ENCODE measurements at regions not wholly inside any gene's neighbourhood (a gene's known extent, or its start where the extent isn't known, plus 50 kb on each side); places are given as distances from the start of the nearest gene placed in this dataset.
A peak's percentile ranks its signal among the peaks of the same experiment; 100 is the strongest.
"Not testable (repeated sequence)": the region's sequence is repeated elsewhere in the genome, so short reads cannot be mapped to it uniquely, and the experiment has no call there.

DNA sequence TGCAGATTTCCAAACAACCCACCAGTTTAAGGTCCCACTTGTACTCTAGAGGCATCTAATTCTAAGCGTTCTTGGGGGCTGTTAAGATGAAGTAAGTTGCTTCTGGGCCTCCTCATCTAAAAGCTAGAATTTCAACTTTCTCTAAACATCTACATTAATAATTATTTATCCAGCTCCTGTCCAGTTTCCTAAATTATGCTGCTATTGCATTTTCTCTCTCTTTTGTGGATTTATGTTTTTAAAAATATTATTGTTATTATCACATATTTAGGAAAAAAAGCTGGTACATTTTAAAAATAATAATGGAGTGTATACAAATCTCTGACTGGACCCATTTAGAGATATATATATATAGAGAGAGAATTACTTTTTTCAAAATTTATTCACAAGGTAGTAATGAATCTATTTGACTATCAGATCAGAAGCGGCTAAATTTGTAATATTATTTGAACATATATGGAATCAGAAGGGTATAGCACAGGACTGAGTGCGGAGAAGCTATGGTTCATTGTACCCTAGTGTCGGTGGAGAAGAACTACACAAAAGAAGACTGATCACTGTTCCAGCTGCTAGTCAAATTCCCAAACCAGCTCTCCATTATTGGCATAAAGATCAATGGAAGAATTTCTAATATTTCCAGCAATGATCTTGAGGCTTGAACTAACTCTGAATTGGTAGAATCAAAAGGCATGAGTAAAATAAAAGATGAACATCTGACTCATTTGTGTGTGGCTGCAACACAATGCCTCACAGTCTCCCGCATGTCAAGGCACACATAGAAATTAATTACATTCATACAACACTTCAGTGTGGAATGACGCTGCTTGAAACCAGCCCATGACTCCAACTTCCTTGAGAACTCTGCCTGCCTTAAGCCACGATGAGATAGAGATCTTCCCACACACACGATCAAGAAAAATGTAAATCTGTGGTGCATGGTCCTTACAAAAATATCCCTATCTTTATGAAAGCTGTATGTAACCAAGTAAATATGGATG is 433.4 kb upstream of the OR4E1 start:
- DNase-seq (ENCODE audit: extremely low spot score in 2 of 2) = no peak
- TF ChIP-seq POLR2A (IDR thresholded peaks at IDR 0.05) (no peak), POLR2AphosphoS5 (IDR thresholded peaks at IDR 0.05; ENCODE audit: insufficient read depth in 1 of 2, low read depth in 1 of 2) (no peak)
- TF ChIP-seq, protein P1, sequence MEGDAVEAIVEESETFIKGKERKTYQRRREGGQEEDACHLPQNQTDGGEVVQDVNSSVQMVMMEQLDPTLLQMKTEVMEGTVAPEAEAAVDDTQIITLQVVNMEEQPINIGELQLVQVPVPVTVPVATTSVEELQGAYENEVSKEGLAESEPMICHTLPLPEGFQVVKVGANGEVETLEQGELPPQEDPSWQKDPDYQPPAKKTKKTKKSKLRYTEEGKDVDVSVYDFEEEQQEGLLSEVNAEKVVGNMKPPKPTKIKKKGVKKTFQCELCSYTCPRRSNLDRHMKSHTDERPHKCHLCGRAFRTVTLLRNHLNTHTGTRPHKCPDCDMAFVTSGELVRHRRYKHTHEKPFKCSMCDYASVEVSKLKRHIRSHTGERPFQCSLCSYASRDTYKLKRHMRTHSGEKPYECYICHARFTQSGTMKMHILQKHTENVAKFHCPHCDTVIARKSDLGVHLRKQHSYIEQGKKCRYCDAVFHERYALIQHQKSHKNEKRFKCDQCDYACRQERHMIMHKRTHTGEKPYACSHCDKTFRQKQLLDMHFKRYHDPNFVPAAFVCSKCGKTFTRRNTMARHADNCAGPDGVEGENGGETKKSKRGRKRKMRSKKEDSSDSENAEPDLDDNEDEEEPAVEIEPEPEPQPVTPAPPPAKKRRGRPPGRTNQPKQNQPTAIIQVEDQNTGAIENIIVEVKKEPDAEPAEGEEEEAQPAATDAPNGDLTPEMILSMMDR (IDR thresholded peaks at IDR 0.05) = no peak
- Histone ChIP-seq H3K9me3 (no peaks in the 10 kb centered on the region), H3K4me1 (peaks cover 9% of the 10 kb centered on the region), H3K27ac (no peak overlapping the region), H3K27me3 (no peaks in the 10 kb centered on the region), H3K4me3 (no peak overlapping the region), H3K36me3 (no peaks in the 10 kb centered on the region)
- intact Hi-C loops (cut with DNase I) = no loop called here

DNA sequence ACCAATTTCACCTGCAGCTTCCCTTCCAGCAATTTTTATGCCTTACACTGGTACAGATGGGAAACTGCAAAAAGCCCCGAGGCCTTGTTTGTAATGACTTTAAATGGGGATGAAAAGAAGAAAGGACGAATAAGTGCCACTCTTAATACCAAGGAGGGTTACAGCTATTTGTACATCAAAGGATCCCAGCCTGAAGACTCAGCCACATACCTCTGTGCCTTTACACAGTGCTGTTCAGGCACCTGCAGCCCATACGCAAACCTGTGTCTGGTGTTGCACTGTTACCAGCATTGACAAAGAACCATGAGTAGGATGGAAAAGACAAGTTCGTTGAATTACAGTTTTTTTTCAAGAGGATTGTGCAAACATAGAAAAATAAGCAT is 432.0 kb upstream of the OR4E1 start:
- no peak for TF ChIP-seq POLR2A (IDR thresholded peaks at IDR 0.05)
- TF ChIP-seq, protein P1 (IDR thresholded peaks at IDR 0.05) = no peak
- no peak for TF ChIP-seq POLR2AphosphoS5 (IDR thresholded peaks at IDR 0.05; ENCODE audit: insufficient read depth in 1 of 2, low read depth in 1 of 2)
- DNase-seq (ENCODE audit: extremely low spot score in 2 of 2) = no peak
- no peaks in the 10 kb centered on the region for H3K27me3 ChIP-seq

DNA sequence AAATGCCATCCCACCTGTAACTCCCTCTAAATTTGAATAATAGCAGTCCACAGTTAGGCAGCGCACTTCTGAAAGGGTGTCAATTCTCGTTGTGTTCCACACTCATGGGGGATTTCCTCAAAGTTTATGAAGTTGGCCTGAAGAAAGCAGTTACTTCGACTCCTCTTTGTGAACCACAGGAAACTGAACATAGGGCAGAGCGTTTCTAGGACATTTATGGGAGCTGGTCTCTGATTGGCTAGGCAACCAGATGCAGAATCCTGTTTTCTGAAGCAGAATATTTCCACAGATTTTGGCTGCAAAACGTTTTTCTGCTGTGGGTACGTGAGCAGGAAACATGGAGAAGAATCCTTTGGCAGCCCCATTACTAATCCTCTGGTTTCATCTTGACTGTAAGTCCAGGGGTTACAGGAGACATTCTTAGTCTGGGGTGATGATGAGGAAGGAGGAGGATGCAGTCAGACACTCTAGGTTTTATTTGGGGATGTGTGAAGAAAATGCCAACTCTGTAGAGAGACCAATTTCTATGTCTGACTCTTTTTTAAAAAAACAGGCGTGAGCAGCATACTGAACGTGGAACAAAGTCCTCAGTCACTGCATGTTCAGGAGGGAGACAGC is 431.5 kb upstream of the OR4E1 start:
- H3K9me3 ChIP-seq = no peaks in the 10 kb centered on the region
- peaks cover 9% of the 10 kb centered on the region for H3K4me1 ChIP-seq
- intact Hi-C loops (cut with DNase I) = no loop called here
- H3K27ac ChIP-seq = no peak overlapping the region
- H3K27me3 ChIP-seq = no peaks in the 10 kb centered on the region
- TF ChIP-seq, protein P1 (IDR thresholded peaks at IDR 0.05) = no peak
- TF ChIP-seq POLR2AphosphoS5 (IDR thresholded peaks at IDR 0.05; ENCODE audit: insufficient read depth in 1 of 2, low read depth in 1 of 2) = no peak
- TF ChIP-seq POLR2A (IDR thresholded peaks at IDR 0.05) = no peak
- H3K36me3 ChIP-seq = no peaks in the 10 kb centered on the region
- no peak overlapping the region for H3K4me3 ChIP-seq
- DNase-seq (ENCODE audit: extremely low spot score in 2 of 2) = no peak

More for the DNA sequence above, 432.0 kb upstream of the OR4E1 start:
- intact Hi-C loops (cut with DNase I) = no loop called here
- H3K36me3 ChIP-seq = no peaks in the 10 kb centered on the region
- no peak overlapping the region for H3K27ac ChIP-seq
- no peak overlapping the region for H3K4me3 ChIP-seq
- no peaks in the 10 kb centered on the region for H3K9me3 ChIP-seq
- peaks cover 9% of the 10 kb centered on the region for H3K4me1 ChIP-seq

DNA sequence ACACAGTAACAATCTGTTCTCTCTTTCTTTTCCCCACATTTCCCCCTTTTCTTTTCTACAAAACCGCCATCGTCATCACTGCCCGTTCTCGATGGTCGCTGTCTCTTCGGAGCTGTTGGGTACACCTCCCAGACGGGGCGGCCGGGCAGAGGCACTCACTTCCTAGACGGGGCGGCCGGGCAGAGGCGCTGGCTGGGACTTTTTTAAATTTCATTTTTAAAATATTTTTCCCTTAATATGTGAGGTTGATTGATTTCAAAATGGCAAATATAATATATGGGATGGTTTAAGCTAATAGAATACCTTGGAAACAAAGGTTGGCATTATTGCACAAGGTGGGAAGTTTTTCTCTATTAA is 427.1 kb upstream of the OR4E1 start:
- peaks cover 17% of the 10 kb centered on the region for H3K4me1 ChIP-seq
- H3K27me3 ChIP-seq; H3K36me3 ChIP-seq; H3K27ac ChIP-seq; intact Hi-C loops (cut with DNase I); H3K9me3 ChIP-seq; DNase-seq (ENCODE audit: extremely low spot score in 2 of 2); H3K4me3 ChIP-seq: not testable (repeated sequence)

DNA sequence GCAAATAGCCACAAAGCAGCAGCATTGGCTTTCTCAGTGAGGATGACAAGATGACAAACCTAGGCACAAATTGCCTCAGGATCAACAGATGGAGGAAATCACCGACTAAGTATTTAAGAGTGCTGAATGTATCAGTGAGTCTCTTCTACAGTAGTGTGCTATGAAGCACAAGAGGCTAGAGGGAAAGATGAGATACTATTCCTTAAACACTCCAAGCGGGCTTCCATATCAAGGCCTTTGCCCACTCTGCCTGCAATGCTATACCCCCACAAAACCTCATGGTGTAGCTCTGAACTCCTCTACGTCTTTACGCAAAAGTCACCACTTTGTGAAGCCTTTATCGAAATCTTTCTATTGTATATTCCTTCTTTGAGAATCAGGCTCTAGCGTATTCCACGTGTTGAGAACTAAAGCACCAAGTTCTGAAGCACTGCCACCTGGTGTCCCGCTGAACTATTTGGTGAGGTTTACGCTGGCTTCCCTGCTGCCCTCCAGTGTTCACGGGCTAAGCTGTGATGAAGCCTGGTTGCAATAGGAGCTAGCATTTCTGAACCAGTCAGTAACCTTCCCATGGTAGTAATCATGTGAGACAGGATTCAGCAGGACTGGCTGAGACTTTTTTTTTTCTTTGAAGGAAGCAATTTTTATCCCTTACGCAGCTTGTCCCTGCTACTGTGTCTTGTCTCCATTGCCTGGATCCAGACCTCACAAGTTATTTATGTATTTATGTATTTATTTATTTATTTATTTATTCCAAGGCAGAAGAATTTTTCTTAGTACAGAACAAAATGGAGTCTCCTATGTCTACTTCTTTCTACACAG is 426.5 kb upstream of the OR4E1 start:
- no peaks in the 10 kb centered on the region for H3K27me3 ChIP-seq
- H3K4me1 ChIP-seq = peaks cover 20% of the 10 kb centered on the region
- intact Hi-C loops (cut with DNase I) = no loop called here
- H3K4me3 ChIP-seq = no peak overlapping the region
- no peaks in the 10 kb centered on the region for H3K36me3 ChIP-seq
- H3K9me3 ChIP-seq = no peaks in the 10 kb centered on the region
- TF ChIP-seq, protein P1 (IDR thresholded peaks at IDR 0.05) = peak; percentile 39 to 60 (median 44)
- TF ChIP-seq POLR2AphosphoS5 (IDR thresholded peaks at IDR 0.05; ENCODE audit: insufficient read depth in 1 of 2, low read depth in 1 of 2) (no peak), POLR2A (IDR thresholded peaks at IDR 0.05) (no peak)
- no peak overlapping the region for H3K27ac ChIP-seq
- DNase-seq (ENCODE audit: extremely low spot score in 2 of 2) = no peak

Measured in vagina (tissue), 2 donors.